Endothelial cell of umbilical vein (primary cell): ENCODE measurements at regions not wholly inside any gene's neighbourhood (a gene's known extent, or its start where the extent isn't known, plus 50 kb on each side); places are given as distances from the start of the nearest gene placed in this dataset.

Experiments used
- BruUV-seq: library from RNA; stranded (reverse); fragments of 400-500 nt; replicated peaks from 2 replicates; lab custom pipeline; 2021; lab: Mats Ljungman, UMichigan
- CTCF ChIA-PET: fragments of 300-600, 350-600 bp; sonication (Branson Sonifier 250); formaldehyde crosslinking; loops from one replicate; lab custom pipeline; 2021; ENCODE audit warnings: antibody characterized with exemption, inconsistent platforms; lab: Charles Lee
- POLR2A ChIA-PET: fragments of 300-600, 350-600 bp; sonication (Branson Sonifier 250); formaldehyde crosslinking; loops from one replicate; lab custom pipeline; 2021; ENCODE audit warnings: antibody characterized with exemption, inconsistent platforms; lab: Charles Lee
- DNase-seq: peaks from one replicate; pipeline ENCODE4 v3.0.0-alpha.2; 2011; ENCODE audit warnings: low read depth, low spot score
- FAIRE-seq: peaks from 2 replicates; lab custom pipeline; 2011; peaks lifted over from hg19 to GRCh38; lab: Jason Lieb, UNC
- H2AFZ ChIP-seq: 2 replicates; pipeline ENCODE4 v1.6.0; 2012; ENCODE audit warnings: low read depth, low read length, control low read depth, inconsistent platforms
- H3K27ac ChIP-seq: 2 replicates; pipeline ENCODE4 v1.5.1; 2011; ENCODE audit warnings: low read depth, mild to moderate bottlenecking, control low read depth, low read length, moderate library complexity; ENCODE audit not compliant: insufficient read depth
- H3K27me3 ChIP-seq, 2 experiments: 2 replicates each; pipeline versions ENCODE4 v1.6.0 to v1.6.1; 2011; ENCODE audit warnings: low read length in 2 of 2, mixed read lengths in 1 of 2; ENCODE audit not compliant: control insufficient read depth in 2 of 2, insufficient read depth in 2 of 2
- H3K36me3 ChIP-seq, 2 experiments: 2 replicates in 1 of 2; 3 replicates in 1 of 2; pipeline ENCODE4 v1.5.1; 2011; ENCODE audit warnings: low read length in 2 of 2, mild to moderate bottlenecking in 1 of 2, moderate library complexity in 1 of 2; ENCODE audit not compliant: control insufficient read depth in 2 of 2, insufficient read depth in 2 of 2; ENCODE audit errors: extremely low read depth in 1 of 2
- H3K4me1 ChIP-seq: 3 replicates; pipeline ENCODE4 v1.5.1; 2011; ENCODE audit warnings: mild to moderate bottlenecking, low read length; ENCODE audit not compliant: control insufficient read depth, insufficient read depth; ENCODE audit errors: extremely low read depth
- H3K4me2 ChIP-seq: 2 replicates; pipeline ENCODE4 v1.6.1; 2011; ENCODE audit warnings: low read length, control low read depth, mixed read lengths; ENCODE audit not compliant: insufficient read depth
- H3K4me3 ChIP-seq, 3 experiments: fragments of 200-600 bp in 1 of 3; sonication (generic), shearing (Covaris generic) in 1 of 3; replicated peaks in 1 of 3; 2 replicates each; pipeline ENCODE4 v1.5.1; 2011 to 2016; ENCODE audit warnings: control low read depth in 3 of 3, low read length in 3 of 3, mild to moderate bottlenecking in 2 of 3, inconsistent platforms in 1 of 3, low read depth in 1 of 3, moderate library complexity in 1 of 3; ENCODE audit not compliant: insufficient read depth in 1 of 3
- H3K79me2 ChIP-seq: 2 replicates; pipeline ENCODE4 v1.6.0; 2012; ENCODE audit warnings: low read length, inconsistent platforms; ENCODE audit not compliant: control insufficient read depth, insufficient read depth
- H3K9ac ChIP-seq: replicated peaks from 2 replicates; pipeline ENCODE3; 2011; ENCODE audit warnings: low read length, control low read depth; ENCODE audit not compliant: insufficient read depth; ENCODE audit errors: extremely low read depth
- H3K9me1 ChIP-seq: replicated peaks from 3 replicates; pipeline ENCODE4 v1.6.0; 2011; ENCODE audit warnings: mild to moderate bottlenecking, low read length; ENCODE audit not compliant: control insufficient read depth, insufficient read depth; ENCODE audit errors: extremely low read depth
- H3K9me3 ChIP-seq: replicated peaks from 2 replicates; pipeline ENCODE4 v1.5.1; 2012; ENCODE audit warnings: low read length, inconsistent platforms; ENCODE audit not compliant: control insufficient read depth, insufficient read depth
- H4K20me1 ChIP-seq: replicated peaks from 2 replicates; pipeline ENCODE3; 2011; ENCODE audit warnings: mild to moderate bottlenecking, low read length; ENCODE audit not compliant: control insufficient read depth, insufficient read depth; ENCODE audit errors: extremely low read depth
- CTCF ChIP-seq, 2 donors: IDR thresholded peaks; 1 replicate in 1 of 2; 2 replicates in 1 of 2; pipeline ENCODE4 v1.5.1; 2011; ENCODE audit warnings: low read length in 2 of 2, mild to moderate bottlenecking in 2 of 2, moderate library complexity in 2 of 2, control low read depth in 1 of 2, inconsistent platforms in 1 of 2, low read depth in 1 of 2; ENCODE audit not compliant: insufficient read depth in 1 of 2; ENCODE audit errors: extremely low read depth in 1 of 2
- EZH2 ChIP-seq: IDR thresholded peaks from 2 replicates; pipeline ENCODE4 v1.6.1; 2012; ENCODE audit warnings: borderline replicate concordance, low read depth, mild to moderate bottlenecking, moderate library complexity, low read length, inconsistent platforms; ENCODE audit not compliant: severe bottlenecking
- FOS ChIP-seq: IDR thresholded peaks from 2 replicates; pipeline ENCODE4 v1.6.1; 2011; ENCODE audit warnings: mild to moderate bottlenecking, low read length, moderate library complexity, borderline replicate concordance; ENCODE audit not compliant: insufficient read depth
- GATA2 ChIP-seq: IDR thresholded peaks from 2 replicates; pipeline ENCODE4 v1.7.0; 2011; ENCODE audit warnings: low read depth, mild to moderate bottlenecking, moderate library complexity, mixed read lengths, low read length; ENCODE audit not compliant: insufficient read length, insufficient read depth
- JUN ChIP-seq: IDR thresholded peaks from 2 replicates; pipeline ENCODE4 v1.6.1; 2011; ENCODE audit warnings: borderline replicate concordance, low read depth; ENCODE audit not compliant: insufficient read length, insufficient read depth
- MAX ChIP-seq: IDR thresholded peaks from 2 replicates; pipeline ENCODE4 v1.6.1; 2011; ENCODE audit not compliant: insufficient read depth, insufficient read length
- MYC ChIP-seq: IDR thresholded peaks from one replicate; pipeline ENCODE4 v1.6.1; 2011; ENCODE audit warnings: mild to moderate bottlenecking, low read depth, low read length
- POLR2A ChIP-seq: IDR thresholded peaks from 2 replicates; pipeline ENCODE4 v1.6.1; 2012; ENCODE audit warnings: low read depth, mild to moderate bottlenecking, control low read depth, low read length
- POLR2AphosphoS5 ChIP-seq: IDR thresholded peaks from 2 replicates; pipeline ENCODE4 v1.6.1; 2012; ENCODE audit warnings: low read depth, mild to moderate bottlenecking, control low read depth, low read length, moderate library complexity; ENCODE audit not compliant: insufficient read depth
- dilution Hi-C: fragments of 300-500 bp; cut with MboI; formaldehyde crosslinking; loops from one replicate; pipeline ENCODE4 v1.15.0; 2019; ENCODE audit warnings: low sequenced_read_pairs; ENCODE audit not compliant: extremely low pct_ligation_motif_present
- intact Hi-C: fragments of 100-400 bp; cut with micrococcal nuclease; formaldehyde crosslinking; loops from one replicate; pipeline ENCODE4 v1.10.0; 2022

- no peaks in the 10 kb centered on the region for H3K4me1 ChIP-seq
- peak; percentile 14 for DNase-seq
- H3K9me3 ChIP-seq, result no peaks in the 10 kb centered on the region
- H4K20me1 ChIP-seq, result no peaks in the 10 kb centered on the region
- H3K4me3 ChIP-seq, result no peak overlapping the region
- ChIA-PET CTCF (interaction anchor here (0.9 to 1.3 kb wide), 4 partner anchors 10 to 683 kb away, joined by 3 to 4 read pairs (median 3); no protein-coding TSS in a partner anchor), POLR2A (no interaction called here)
- H3K36me3 ChIP-seq, result no peaks in the 10 kb centered on the region
- no peaks in the 10 kb centered on the region for H3K9me1 ChIP-seq
- no peak overlapping the region for H3K27ac ChIP-seq
- no peaks in the 10 kb centered on the region for H3K79me2 ChIP-seq
- no peak overlapping the region for H3K9ac ChIP-seq
- FAIRE-seq, result peak; percentile 42
- peak; percentile 7 to 23 for TF ChIP-seq CTCF (IDR thresholded peaks at IDR 0.05; ENCODE audit: extremely low read depth in 1 of 2, insufficient read depth in 1 of 2, low read depth in 1 of 2, low read length in 2 of 2)
- TF ChIP-seq POLR2AphosphoS5, result no peak
- TF ChIP-seq EZH2, result no peak
- no peak for TF ChIP-seq MAX
- no peak for TF ChIP-seq GATA2
- no peak overlapping the region for H3K4me2 ChIP-seq
- no peaks in the 10 kb centered on the region for H3K27me3 ChIP-seq
- intact Hi-C loops (no loop called here), dilution Hi-C loops (no loop called here)
- peak overlapping the region; percentile 79 for H2AFZ ChIP-seq
- no TSS peak for BruUV-seq
These were observed 1014.3 kb upstream of the CDH2 start for GRCh38 chr18:29191263-29191662.

- FAIRE-seq (no peak), DNase-seq (no peak)
- no TSS peak for BruUV-seq
- no peaks in the 10 kb centered on the region for H3K27me3 ChIP-seq
- H3K4me1 ChIP-seq, result no peaks in the 10 kb centered on the region
- ChIA-PET POLR2A (no interaction called here), CTCF (no interaction called here)
- H3K27ac ChIP-seq, result no peak overlapping the region
- H3K4me3 ChIP-seq, result no peak overlapping the region
- H3K9me1 ChIP-seq, result no peaks in the 10 kb centered on the region
- no peak overlapping the region for H3K9ac ChIP-seq
- H2AFZ ChIP-seq, result no peak overlapping the region
- no peak for TF ChIP-seq POLR2AphosphoS5
- no peak for TF ChIP-seq MAX
- TF ChIP-seq JUN, result no peak
- TF ChIP-seq MYC, result no peak
- no peak for TF ChIP-seq GATA2
- no peak for TF ChIP-seq EZH2
- TF ChIP-seq POLR2A, result no peak
- TF ChIP-seq CTCF (IDR thresholded peaks at IDR 0.05; ENCODE audit: extremely low read depth in 1 of 2, insufficient read depth in 1 of 2, low read depth in 1 of 2, low read length in 2 of 2), result no peak
- no peak for TF ChIP-seq FOS
- dilution Hi-C loops, result no loop called here
- no peak overlapping the region for H3K4me2 ChIP-seq
- H3K9me3 ChIP-seq, result no peaks in the 10 kb centered on the region
- no peaks in the 10 kb centered on the region for H3K36me3 ChIP-seq
- intact Hi-C loops, result no loop called here
- H3K79me2 ChIP-seq, result no peaks in the 10 kb centered on the region
- H4K20me1 ChIP-seq, result no peaks in the 10 kb centered on the region
These were observed 1011.8 kb upstream of the CDH2 start for GRCh38 chr18:29188760-29189159.
